SK-N-SH treated with all-trans-retinoic acid at 6 μM for 48 hours (cell line): ENCODE measurements at regions not wholly inside any gene's neighbourhood (a gene's known extent, or its start where the extent isn't known, plus 50 kb on each side); places are given as distances from the start of the nearest gene placed in this dataset.

Experiments
- ATAC-seq: fragments of 200-7000 bp; cut with Tn5 transposase; 3 replicates; pipeline ENCODE4 v1.9.1; 2020; ENCODE audit warnings: mild to moderate bottlenecking, moderate library complexity
- ARNTL ChIP-seq: fragments of 450-650 bp; formaldehyde crosslinking; IDR thresholded peaks from 2 replicates; pipeline ENCODE4 v1.5.0; 2020; ENCODE audit warnings: low read depth, mild to moderate bottlenecking, moderate library complexity, borderline replicate concordance
- BACH2 ChIP-seq: fragments of 250-450 bp; sonication (Bioruptor Pico); IDR thresholded peaks from 2 replicates; pipeline ENCODE4 v1.9.0; 2021; ENCODE audit warnings: mild to moderate bottlenecking, borderline replicate concordance
- CSDC2 ChIP-seq: fragments of 250-450 bp; sonication (Bioruptor Pico); IDR thresholded peaks from 2 replicates; pipeline ENCODE4 v1.5.0; 2020; ENCODE audit warnings: mild to moderate bottlenecking, moderate library complexity
- ESRRG ChIP-seq: fragments of 250-450 bp; sonication (Bioruptor Pico); IDR thresholded peaks from 2 replicates; pipeline ENCODE4 v1.6.1; 2021; ENCODE audit warnings: mild to moderate bottlenecking
- GLIS3 ChIP-seq: fragments of 250-450 bp; sonication (Bioruptor Pico); IDR thresholded peaks from 2 replicates; pipeline ENCODE4 v1.5.0; 2020; ENCODE audit warnings: mild to moderate bottlenecking, moderate library complexity
- ISL1 ChIP-seq: fragments of 250-450 bp; sonication (Bioruptor Pico); IDR thresholded peaks from 2 replicates; pipeline ENCODE4 v2.1.2; 2022; ENCODE audit warnings: mild to moderate bottlenecking, moderate library complexity
- OSR1 ChIP-seq: fragments of 250-450 bp; sonication (Bioruptor Pico); IDR thresholded peaks from 2 replicates; pipeline ENCODE4 v1.8.0; 2022; ENCODE audit warnings: moderate library complexity, mild to moderate bottlenecking, inconsistent platforms
- PPARA ChIP-seq: fragments of 250-450 bp; sonication (Bioruptor Pico); IDR thresholded peaks from 2 replicates; pipeline ENCODE4 v1.5.0; 2020; ENCODE audit warnings: mild to moderate bottlenecking, borderline replicate concordance
- RARB ChIP-seq: fragments of 250-450 bp; sonication (Bioruptor Pico); IDR thresholded peaks from 2 replicates; pipeline ENCODE4 v1.8.0; 2021; ENCODE audit warnings: mild to moderate bottlenecking, moderate library complexity
- SNAI2 ChIP-seq: fragments of 250-450 bp; sonication (Bioruptor Pico); IDR thresholded peaks from 2 replicates; pipeline ENCODE4 v1.5.0; 2020; ENCODE audit warnings: mild to moderate bottlenecking, moderate library complexity
- TOX ChIP-seq: fragments of 250-450 bp; sonication (Bioruptor Pico); IDR thresholded peaks from 2 replicates; pipeline ENCODE4 v1.8.0; 2021; ENCODE audit warnings: mild to moderate bottlenecking, moderate library complexity, borderline replicate concordance
- ZC3H10 ChIP-seq: fragments of 250-450 bp; sonication (Bioruptor Pico); IDR thresholded peaks from 2 replicates; pipeline ENCODE4 v1.5.1; 2021; ENCODE audit warnings: mild to moderate bottlenecking, moderate library complexity
- ZFP3 ChIP-seq: fragments of 250-450 bp; sonication (Bioruptor Pico); IDR thresholded peaks from 2 replicates; pipeline ENCODE4 v1.5.0; 2020; ENCODE audit warnings: mild to moderate bottlenecking, moderate library complexity
- ZFP30 ChIP-seq: fragments of 450-650 bp; formaldehyde crosslinking; IDR thresholded peaks from 2 replicates; pipeline ENCODE4 v1.5.0; 2022; ENCODE audit warnings: mild to moderate bottlenecking, moderate library complexity
- ZNF565 ChIP-seq: fragments of 450-650 bp; formaldehyde crosslinking; conservative IDR thresholded peaks from 2 replicates; pipeline ENCODE4 v1.5.0; 2020; ENCODE audit warnings: low read depth, mild to moderate bottlenecking, moderate library complexity
- ZNF70 ChIP-seq: fragments of 450-650 bp; formaldehyde crosslinking; IDR thresholded peaks from 2 replicates; pipeline ENCODE4 v1.5.0; 2020; ENCODE audit warnings: mild to moderate bottlenecking, moderate library complexity
- ZNF8 ChIP-seq: fragments of 450-650 bp; formaldehyde crosslinking; IDR thresholded peaks from 2 replicates; pipeline ENCODE4 v1.5.0; 2020; ENCODE audit warnings: mild to moderate bottlenecking, moderate library complexity
- TF ChIP-seq, protein P1 (sequence below): fragments of 250-450 bp; sonication (Bioruptor Pico); IDR thresholded peaks from 2 replicates; pipeline ENCODE4 v1.8.0; 2020; ENCODE audit warnings: mild to moderate bottlenecking, moderate library complexity, borderline replicate concordance
- TF ChIP-seq, protein P2 (sequence below): fragments of 250-450 bp; sonication (Bioruptor Pico); IDR thresholded peaks from 2 replicates; pipeline ENCODE4 v1.5.1; 2020; ENCODE audit warnings: low read depth, mild to moderate bottlenecking, moderate library complexity
- TF ChIP-seq, protein P3 (sequence below): fragments of 250-450 bp; sonication (Bioruptor Pico); IDR thresholded peaks from 2 replicates; pipeline ENCODE4 v1.5.0; 2020; ENCODE audit warnings: mild to moderate bottlenecking, moderate library complexity
- TF ChIP-seq, protein P4 (sequence below): fragments of 250-450 bp; sonication (Bioruptor Pico); IDR thresholded peaks from 2 replicates; pipeline ENCODE4 v1.5.1; 2021; ENCODE audit warnings: mild to moderate bottlenecking, moderate library complexity
- TF ChIP-seq, protein P5 (sequence below): fragments of 250-450 bp; sonication (Bioruptor Pico); IDR thresholded peaks from 2 replicates; pipeline ENCODE4 v1.8.0; 2021; ENCODE audit warnings: low read depth, mild to moderate bottlenecking, moderate library complexity, borderline replicate concordance

DNA sequence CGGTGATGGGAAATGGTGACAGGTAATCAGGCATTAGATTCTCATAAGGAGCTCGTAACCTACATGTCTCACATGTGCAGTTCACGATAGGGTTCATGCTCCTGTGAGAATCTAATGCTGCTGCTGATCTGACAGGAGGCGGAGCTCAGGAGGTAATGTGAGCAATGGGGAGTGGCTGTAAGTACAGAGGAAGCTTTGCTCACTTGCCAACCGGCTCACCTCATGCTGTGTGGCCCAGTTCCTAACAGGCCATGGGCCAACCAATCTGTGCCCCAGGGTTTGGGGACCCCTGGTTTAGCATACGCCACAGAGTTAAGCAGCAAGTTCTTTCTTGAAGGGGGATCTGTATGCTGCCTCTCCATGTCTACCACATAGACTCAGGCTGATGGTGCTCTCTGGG is 133.1 kb downstream of the IQUB start:
- ATAC-seq, result no peak
- TF ChIP-seq, protein P1, sequence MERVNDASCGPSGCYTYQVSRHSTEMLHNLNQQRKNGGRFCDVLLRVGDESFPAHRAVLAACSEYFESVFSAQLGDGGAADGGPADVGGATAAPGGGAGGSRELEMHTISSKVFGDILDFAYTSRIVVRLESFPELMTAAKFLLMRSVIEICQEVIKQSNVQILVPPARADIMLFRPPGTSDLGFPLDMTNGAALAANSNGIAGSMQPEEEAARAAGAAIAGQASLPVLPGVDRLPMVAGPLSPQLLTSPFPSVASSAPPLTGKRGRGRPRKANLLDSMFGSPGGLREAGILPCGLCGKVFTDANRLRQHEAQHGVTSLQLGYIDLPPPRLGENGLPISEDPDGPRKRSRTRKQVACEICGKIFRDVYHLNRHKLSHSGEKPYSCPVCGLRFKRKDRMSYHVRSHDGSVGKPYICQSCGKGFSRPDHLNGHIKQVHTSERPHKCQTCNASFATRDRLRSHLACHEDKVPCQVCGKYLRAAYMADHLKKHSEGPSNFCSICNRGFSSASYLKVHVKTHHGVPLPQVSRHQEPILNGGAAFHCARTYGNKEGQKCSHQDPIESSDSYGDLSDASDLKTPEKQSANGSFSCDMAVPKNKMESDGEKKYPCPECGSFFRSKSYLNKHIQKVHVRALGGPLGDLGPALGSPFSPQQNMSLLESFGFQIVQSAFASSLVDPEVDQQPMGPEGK (CRISPR knock-in tag), result no peak
- TF ChIP-seq, protein P2, sequence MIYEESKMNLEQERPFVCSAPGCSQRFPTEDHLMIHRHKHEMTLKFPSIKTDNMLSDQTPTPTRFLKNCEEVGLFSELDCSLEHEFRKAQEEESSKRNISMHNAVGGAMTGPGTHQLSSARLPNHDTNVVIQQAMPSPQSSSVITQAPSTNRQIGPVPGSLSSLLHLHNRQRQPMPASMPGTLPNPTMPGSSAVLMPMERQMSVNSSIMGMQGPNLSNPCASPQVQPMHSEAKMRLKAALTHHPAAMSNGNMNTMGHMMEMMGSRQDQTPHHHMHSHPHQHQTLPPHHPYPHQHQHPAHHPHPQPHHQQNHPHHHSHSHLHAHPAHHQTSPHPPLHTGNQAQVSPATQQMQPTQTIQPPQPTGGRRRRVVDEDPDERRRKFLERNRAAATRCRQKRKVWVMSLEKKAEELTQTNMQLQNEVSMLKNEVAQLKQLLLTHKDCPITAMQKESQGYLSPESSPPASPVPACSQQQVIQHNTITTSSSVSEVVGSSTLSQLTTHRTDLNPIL (CRISPR knock-in tag), result no peak
- TF ChIP-seq PPARA (CRISPR knock-in tag), result no peak
- no peak for TF ChIP-seq ZNF70 (CRISPR knock-in tag)
- no peak for TF ChIP-seq ZFP30 (CRISPR knock-in tag)
- TF ChIP-seq ESRRG (CRISPR knock-in tag), result no peak
- TF ChIP-seq CSDC2 (CRISPR knock-in tag), result no peak
- TF ChIP-seq ZFP3 (CRISPR knock-in tag), result no peak
- no peak for TF ChIP-seq BACH2 (CRISPR knock-in tag)
- TF ChIP-seq ZC3H10 (CRISPR knock-in tag), result no peak
- TF ChIP-seq GLIS3 (CRISPR knock-in tag), result no peak

DNA sequence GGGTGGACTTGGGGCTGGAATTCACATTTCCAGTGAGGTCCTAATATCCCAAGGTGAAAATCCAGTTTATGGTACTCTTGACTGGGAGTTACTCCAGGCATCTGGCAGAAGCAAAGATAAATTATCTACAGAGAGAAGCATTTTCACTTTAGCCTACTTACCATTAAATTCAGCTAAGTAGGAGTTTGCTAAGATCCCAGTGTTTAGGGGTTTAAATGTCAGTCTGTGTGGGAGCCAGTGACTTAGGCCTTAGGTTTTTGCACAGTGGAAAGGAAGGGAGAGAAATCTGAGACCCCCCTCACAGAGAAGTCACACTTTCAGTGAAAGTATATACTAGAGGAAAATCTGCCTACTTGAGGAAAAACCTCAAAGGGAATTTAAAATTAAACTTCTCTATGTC is 134.2 kb downstream of the IQUB start:
- no peak for ATAC-seq
- TF ChIP-seq CSDC2 (CRISPR knock-in tag), result no peak
- TF ChIP-seq RARB (CRISPR knock-in tag), result no peak

DNA sequence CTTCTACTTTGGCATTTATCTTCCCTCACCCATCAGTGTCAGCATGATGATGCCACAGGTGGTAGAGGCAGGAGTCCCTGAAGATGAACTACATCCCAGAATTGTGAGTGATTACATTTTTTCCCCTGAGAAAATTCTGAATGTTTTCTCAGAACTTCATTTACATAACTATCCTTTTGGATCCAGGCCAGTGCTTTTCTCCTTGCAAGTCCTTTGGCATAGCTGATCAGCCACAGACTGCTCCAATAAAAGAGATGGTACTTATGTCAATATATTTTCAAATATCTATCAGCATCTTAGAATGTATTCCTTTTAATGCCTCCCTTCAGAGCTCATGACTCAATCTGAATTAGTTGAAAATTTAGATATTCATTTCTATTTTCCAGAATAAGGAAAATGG is 135.5 kb downstream of the IQUB start:
- TF ChIP-seq CSDC2 (CRISPR knock-in tag) (no peak), OSR1 (CRISPR knock-in tag) (no peak), ZNF565 (CRISPR knock-in tag) (no peak), ZFP30 (CRISPR knock-in tag) (no peak), ZNF70 (CRISPR knock-in tag) (no peak), ISL1 (no peak), ESRRG (CRISPR knock-in tag) (no peak), ZNF8 (CRISPR knock-in tag) (no peak)
- TF ChIP-seq, protein P3, sequence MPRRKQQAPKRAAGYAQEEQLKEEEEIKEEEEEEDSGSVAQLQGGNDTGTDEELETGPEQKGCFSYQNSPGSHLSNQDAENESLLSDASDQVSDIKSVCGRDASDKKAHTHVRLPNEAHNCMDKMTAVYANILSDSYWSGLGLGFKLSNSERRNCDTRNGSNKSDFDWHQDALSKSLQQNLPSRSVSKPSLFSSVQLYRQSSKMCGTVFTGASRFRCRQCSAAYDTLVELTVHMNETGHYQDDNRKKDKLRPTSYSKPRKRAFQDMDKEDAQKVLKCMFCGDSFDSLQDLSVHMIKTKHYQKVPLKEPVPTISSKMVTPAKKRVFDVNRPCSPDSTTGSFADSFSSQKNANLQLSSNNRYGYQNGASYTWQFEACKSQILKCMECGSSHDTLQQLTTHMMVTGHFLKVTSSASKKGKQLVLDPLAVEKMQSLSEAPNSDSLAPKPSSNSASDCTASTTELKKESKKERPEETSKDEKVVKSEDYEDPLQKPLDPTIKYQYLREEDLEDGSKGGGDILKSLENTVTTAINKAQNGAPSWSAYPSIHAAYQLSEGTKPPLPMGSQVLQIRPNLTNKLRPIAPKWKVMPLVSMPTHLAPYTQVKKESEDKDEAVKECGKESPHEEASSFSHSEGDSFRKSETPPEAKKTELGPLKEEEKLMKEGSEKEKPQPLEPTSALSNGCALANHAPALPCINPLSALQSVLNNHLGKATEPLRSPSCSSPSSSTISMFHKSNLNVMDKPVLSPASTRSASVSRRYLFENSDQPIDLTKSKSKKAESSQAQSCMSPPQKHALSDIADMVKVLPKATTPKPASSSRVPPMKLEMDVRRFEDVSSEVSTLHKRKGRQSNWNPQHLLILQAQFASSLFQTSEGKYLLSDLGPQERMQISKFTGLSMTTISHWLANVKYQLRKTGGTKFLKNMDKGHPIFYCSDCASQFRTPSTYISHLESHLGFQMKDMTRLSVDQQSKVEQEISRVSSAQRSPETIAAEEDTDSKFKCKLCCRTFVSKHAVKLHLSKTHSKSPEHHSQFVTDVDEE (CRISPR knock-in tag), result no peak
- TF ChIP-seq, protein P1 (CRISPR knock-in tag), result no peak
- TF ChIP-seq, protein P4, sequence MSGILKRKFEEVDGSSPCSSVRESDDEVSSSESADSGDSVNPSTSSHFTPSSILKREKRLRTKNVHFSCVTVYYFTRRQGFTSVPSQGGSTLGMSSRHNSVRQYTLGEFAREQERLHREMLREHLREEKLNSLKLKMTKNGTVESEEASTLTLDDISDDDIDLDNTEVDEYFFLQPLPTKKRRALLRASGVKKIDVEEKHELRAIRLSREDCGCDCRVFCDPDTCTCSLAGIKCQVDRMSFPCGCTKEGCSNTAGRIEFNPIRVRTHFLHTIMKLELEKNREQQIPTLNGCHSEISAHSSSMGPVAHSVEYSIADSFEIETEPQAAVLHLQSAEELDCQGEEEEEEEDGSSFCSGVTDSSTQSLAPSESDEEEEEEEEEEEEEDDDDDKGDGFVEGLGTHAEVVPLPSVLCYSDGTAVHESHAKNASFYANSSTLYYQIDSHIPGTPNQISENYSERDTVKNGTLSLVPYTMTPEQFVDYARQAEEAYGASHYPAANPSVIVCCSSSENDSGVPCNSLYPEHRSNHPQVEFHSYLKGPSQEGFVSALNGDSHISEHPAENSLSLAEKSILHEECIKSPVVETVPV, result no peak
- TF ChIP-seq, all 23 proteins: peak for 0
- ATAC-seq, result no peak

DNA sequence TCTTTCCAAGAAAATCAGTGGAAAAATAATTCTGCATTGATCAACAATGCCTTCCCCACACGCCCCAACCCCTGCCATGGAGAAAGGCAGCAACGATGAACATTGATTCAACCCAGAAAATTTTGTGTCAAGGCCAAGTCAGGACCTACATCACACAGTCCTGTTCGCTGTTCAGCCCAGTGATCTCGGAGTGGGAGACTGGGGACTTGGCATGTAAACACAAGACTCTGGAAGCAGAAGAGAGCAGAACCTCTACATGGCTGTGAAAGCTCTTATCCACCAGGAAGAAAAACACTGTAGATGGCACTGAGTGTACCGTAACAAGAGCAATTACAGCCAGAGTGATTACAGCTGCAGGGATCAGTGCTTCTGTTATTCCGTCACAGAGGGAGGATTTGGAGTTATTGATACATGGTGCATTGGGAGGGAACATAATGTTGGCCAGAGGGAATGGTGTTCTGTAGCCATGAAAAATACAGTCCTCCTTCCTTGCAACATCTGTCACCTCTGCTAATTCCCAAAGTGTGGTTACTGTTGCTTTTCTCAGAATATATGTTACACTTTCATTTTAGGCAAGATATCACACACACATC is 136.6 kb downstream of the IQUB start:
- ATAC-seq, result no peak
- TF ChIP-seq ZFP30 (CRISPR knock-in tag) (no peak), ESRRG (CRISPR knock-in tag) (no peak), OSR1 (CRISPR knock-in tag) (no peak), ARNTL (no peak), ZC3H10 (CRISPR knock-in tag) (no peak), RARB (CRISPR knock-in tag) (no peak), BACH2 (CRISPR knock-in tag) (no peak), SNAI2 (CRISPR knock-in tag) (no peak), ZNF565 (CRISPR knock-in tag) (no peak), TOX (CRISPR knock-in tag) (no peak), ZNF8 (CRISPR knock-in tag) (no peak)
- TF ChIP-seq, protein P2 (CRISPR knock-in tag), result no peak
- TF ChIP-seq, protein P5, sequence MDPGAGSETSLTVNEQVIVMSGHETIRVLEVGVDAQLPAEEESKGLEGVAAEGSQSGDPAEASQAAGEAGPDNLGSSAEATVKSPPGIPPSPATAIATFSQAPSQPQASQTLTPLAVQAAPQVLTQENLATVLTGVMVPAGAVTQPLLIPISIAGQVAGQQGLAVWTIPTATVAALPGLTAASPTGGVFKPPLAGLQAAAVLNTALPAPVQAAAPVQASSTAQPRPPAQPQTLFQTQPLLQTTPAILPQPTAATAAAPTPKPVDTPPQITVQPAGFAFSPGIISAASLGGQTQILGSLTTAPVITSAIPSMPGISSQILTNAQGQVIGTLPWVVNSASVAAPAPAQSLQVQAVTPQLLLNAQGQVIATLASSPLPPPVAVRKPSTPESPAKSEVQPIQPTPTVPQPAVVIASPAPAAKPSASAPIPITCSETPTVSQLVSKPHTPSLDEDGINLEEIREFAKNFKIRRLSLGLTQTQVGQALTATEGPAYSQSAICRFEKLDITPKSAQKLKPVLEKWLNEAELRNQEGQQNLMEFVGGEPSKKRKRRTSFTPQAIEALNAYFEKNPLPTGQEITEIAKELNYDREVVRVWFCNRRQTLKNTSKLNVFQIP (CRISPR knock-in tag), result no peak
